Upper lobe of right lung (tissue), 1 donor: ENCODE measurements at regions not wholly inside any gene's neighbourhood (a gene's known extent, or its start where the extent isn't known, plus 50 kb on each side); places are given as distances from the start of the nearest gene placed in this dataset.

Experiments used
- ATAC-seq: fragments of 200-7000 bp; cut with Tn5 transposase; one replicate; pipeline ENCODE4 v1.9.1; 2020; ENCODE audit warnings: mild to moderate bottlenecking, moderate library complexity
- DNase-seq: peaks from one replicate; pipeline ENCODE4 v3.0.0-alpha.2; 2020
- H3K27ac ChIP-seq: fragments of 200-600 bp; one replicate; pipeline ENCODE4 v1.8.0; 2022
- H3K27me3 ChIP-seq: fragments of 200-600 bp; one replicate; pipeline ENCODE4 v1.8.0; 2022; ENCODE audit warnings: mild to moderate bottlenecking
- H3K36me3 ChIP-seq: fragments of 200-600 bp; one replicate; pipeline ENCODE4 v1.8.0; 2022
- H3K4me1 ChIP-seq: fragments of 200-600 bp; one replicate; pipeline ENCODE4 v1.8.0; 2022
- H3K4me3 ChIP-seq: fragments of 200-600 bp; one replicate; pipeline ENCODE4 v1.8.0; 2022; ENCODE audit warnings: mild to moderate bottlenecking
- H3K9me3 ChIP-seq: fragments of 200-600 bp; one replicate; pipeline ENCODE4 v1.8.0; 2022
- CTCF ChIP-seq: fragments of 200-600 bp; IDR thresholded peaks from one replicate; pipeline ENCODE4 v1.8.0; 2022; ENCODE audit warnings: antibody characterized with exemption
- intact Hi-C: fragments of 100-400 bp; cut with DNase I; formaldehyde crosslinking; loops from one replicate; pipeline ENCODE4 v1.11.0; 2022
- donor health status: DM: no; HTN: yes; CAD: no; lungs with severe emphysema.

- no peak for DNase-seq
- peaks cover 18% of the 10 kb centered on the region for H3K4me1 ChIP-seq
Measured at GRCh38 chr17:64785011-64785421, 122.9 kb upstream of the SMURF2 start.

GRCh38 chr17:64784353-64785010 lies 122.4 kb upstream of the SMURF2 start:
- Histone ChIP-seq H3K36me3 (peaks cover 32% of the 10 kb centered on the region), H3K4me1 (peaks cover 23% of the 10 kb centered on the region), H3K9me3 (no peaks in the 10 kb centered on the region), H3K27me3 (no peaks in the 10 kb centered on the region), H3K4me3 (no peak overlapping the region), H3K27ac (no peak overlapping the region)
- intact Hi-C loops = no loop called here
- DNase-seq (no peak), ATAC-seq (no peak)
- no peak for TF ChIP-seq CTCF

More at GRCh38 chr17:64785011-64785421, 122.9 kb upstream of the SMURF2 start:
- Histone ChIP-seq H3K36me3 (peaks cover 32% of the 10 kb centered on the region), H3K27me3 (no peaks in the 10 kb centered on the region), H3K9me3 (no peaks in the 10 kb centered on the region), H3K4me3 (no peak overlapping the region), H3K27ac (no peak overlapping the region)
- TF ChIP-seq CTCF = no peak
- intact Hi-C loops = no loop called here
- ATAC-seq = no peak

GRCh38 chr17:64783556-64784352 lies 121.6 kb upstream of the SMURF2 start:
- DNase-seq = no peak
- ATAC-seq = no peak
- H3K4me1 ChIP-seq = peaks cover 31% of the 10 kb centered on the region
- H3K36me3 ChIP-seq = peaks cover 32% of the 10 kb centered on the region
- no peaks in the 10 kb centered on the region for H3K9me3 ChIP-seq
- H3K27me3 ChIP-seq = no peaks in the 10 kb centered on the region
- no peak overlapping the region for H3K27ac ChIP-seq
- no peak overlapping the region for H3K4me3 ChIP-seq
- TF ChIP-seq CTCF = no peak
- intact Hi-C loops = no loop called here

- H3K9me3 ChIP-seq = no peaks in the 10 kb centered on the region
- no peak for ATAC-seq
- no peak for TF ChIP-seq CTCF
- no peaks in the 10 kb centered on the region for H3K27me3 ChIP-seq
- H3K36me3 ChIP-seq = peaks cover 32% of the 10 kb centered on the region
- intact Hi-C loops = no loop called here
- H3K4me3 ChIP-seq = no peak overlapping the region
- DNase-seq = peak; percentile 58
- H3K4me1 ChIP-seq = peaks cover 35% of the 10 kb centered on the region
- H3K27ac ChIP-seq = no peak overlapping the region
Measured at GRCh38 chr17:64783031-64783461, 120.9 kb upstream of the SMURF2 start.

GRCh38 chr17:64781810-64782555 lies 119.9 kb upstream of the SMURF2 start:
- Histone ChIP-seq H3K4me3 (peak overlapping the region; percentile 62), H3K4me1 (peaks cover 46% of the 10 kb centered on the region), H3K9me3 (no peaks in the 10 kb centered on the region), H3K27me3 (no peaks in the 10 kb centered on the region), H3K27ac (peak overlapping the region; percentile 86), H3K36me3 (peaks cover 29% of the 10 kb centered on the region)
- intact Hi-C loops = no loop called here
- no peak for ATAC-seq
- no peak for DNase-seq
- TF ChIP-seq CTCF = no peak
